ENCODE measurements at regions not wholly inside any gene's neighbourhood (a gene's known extent, or its start where the extent isn't known, plus 50 kb on each side); places are given as distances from the start of the nearest gene placed in this dataset.
"Not testable (repeated sequence)": the region's sequence is repeated elsewhere in the genome, so short reads cannot be mapped to it uniquely, and the experiment has no call there.

DNA sequence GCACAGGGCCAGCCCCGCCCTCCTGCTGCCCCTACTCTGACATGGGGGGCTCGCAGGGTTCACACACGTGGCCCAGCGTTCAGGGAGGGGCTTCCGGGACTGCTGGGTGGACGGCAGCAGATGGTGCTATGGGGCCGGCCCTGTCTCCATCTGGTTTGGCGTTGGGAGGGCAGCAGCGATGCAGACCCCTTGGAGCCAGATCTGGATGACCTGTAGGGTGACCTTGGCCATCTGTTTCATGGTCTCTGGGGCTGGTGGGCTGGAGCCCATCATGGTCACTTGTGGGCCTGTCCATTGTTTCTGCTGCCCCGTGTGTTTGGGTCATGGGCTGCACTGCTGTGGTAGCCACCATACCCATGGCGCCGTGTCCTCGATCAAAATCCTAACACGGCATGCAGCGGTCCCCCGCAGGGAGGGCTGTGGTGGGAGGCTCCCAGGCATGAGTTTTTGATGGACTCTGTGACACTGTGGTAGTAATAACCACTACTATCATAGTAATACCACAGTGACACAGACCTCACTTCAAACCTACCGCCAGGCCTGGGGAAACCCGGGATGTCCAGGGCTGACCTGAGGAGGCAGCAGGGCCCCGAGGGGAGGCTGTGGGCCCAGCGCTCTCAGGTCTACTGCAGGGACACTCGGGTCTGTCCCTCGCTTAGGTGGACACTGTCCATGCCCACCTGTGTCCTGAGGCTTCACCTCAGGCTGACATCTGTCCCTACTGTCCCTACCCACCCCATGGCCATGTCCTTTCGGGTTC, 359.4 kb downstream of the TMEM121 start:
- no peak for DNase-seq (ENCODE audit: extremely low read depth, low read depth)
- TF ChIP-seq, protein P1, sequence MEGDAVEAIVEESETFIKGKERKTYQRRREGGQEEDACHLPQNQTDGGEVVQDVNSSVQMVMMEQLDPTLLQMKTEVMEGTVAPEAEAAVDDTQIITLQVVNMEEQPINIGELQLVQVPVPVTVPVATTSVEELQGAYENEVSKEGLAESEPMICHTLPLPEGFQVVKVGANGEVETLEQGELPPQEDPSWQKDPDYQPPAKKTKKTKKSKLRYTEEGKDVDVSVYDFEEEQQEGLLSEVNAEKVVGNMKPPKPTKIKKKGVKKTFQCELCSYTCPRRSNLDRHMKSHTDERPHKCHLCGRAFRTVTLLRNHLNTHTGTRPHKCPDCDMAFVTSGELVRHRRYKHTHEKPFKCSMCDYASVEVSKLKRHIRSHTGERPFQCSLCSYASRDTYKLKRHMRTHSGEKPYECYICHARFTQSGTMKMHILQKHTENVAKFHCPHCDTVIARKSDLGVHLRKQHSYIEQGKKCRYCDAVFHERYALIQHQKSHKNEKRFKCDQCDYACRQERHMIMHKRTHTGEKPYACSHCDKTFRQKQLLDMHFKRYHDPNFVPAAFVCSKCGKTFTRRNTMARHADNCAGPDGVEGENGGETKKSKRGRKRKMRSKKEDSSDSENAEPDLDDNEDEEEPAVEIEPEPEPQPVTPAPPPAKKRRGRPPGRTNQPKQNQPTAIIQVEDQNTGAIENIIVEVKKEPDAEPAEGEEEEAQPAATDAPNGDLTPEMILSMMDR (IDR thresholded peaks at IDR 0.05; ENCODE audit: low read depth, low read length), result no peak

DNA sequence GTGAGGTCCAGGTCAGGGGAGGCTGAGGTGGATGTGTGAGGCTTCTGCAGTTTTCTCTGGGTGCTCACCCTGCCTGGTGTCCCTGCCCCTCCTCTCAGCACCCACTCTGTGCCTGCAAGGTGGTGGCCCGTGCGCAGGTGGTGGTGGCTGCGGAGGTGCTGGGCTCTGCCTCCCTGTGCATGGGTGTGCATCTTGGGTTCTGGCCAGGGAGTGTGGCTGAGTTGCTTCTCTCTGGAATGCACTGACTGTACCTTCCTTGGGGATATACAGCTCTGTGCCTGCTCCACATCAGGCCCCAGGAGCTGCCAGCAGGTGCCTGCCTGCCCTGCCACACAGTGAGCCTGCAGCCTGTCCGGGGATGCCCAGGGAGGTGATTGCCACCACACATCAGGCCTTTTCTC, 360.4 kb downstream of the TMEM121 start:
- DNase-seq (ENCODE audit: extremely low read depth, low read depth), result not testable (repeated sequence)

DNA sequence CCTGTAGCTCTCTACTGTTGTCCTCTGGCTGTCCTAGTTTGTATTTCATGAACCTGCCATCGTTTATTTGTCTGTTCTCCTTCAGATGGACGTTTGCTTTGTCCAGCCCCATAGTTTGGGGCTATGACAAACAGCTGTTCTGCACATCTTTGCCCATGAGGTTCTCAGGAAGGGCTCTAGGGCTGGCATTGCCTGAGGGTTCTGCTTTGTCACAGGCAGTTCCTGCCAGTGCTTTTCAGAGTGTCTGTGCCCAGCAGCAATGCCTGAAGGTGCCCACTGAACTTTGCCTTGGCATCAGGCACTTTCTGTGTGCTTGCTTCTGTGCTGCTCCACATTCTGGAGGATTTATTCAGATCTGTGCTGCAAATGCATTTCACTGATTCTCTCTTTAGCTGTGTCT, 361.3 kb downstream of the TMEM121 start:
- DNase-seq (ENCODE audit: extremely low read depth, low read depth), result no peak
- TF ChIP-seq, protein P1 (IDR thresholded peaks at IDR 0.05; ENCODE audit: low read depth, low read length), result no peak

DNA sequence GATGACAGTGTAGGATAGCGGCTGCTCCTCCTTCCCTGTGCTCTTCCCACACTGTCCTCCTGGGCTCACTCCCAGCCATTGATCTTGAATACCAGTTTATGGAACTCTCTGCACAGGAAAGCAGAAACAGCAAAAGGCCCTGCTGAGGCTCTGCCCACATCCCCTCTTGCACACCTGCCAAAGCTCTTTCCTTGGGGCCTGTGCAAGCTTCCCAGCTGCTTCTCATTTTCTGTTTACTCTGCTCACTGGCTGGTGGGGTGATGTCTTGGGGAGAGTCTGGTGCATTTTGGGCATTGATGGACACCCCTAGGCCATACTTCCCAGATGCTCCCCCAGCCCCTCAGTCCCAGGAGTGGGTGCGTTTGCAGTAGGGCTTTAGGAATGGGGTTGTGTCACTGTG, 361.8 kb downstream of the TMEM121 start:
- TF ChIP-seq, protein P1 (IDR thresholded peaks at IDR 0.05; ENCODE audit: low read depth, low read length), result no peak
- no peak for DNase-seq (ENCODE audit: extremely low read depth, low read depth)

- TF ChIP-seq, protein P1 (IDR thresholded peaks at IDR 0.05; ENCODE audit: low read depth, low read length), result no peak
- DNase-seq (ENCODE audit: extremely low read depth, low read depth), result no peak
Observed at GRCh38 chr14:105888784-105889665, 362.6 kb downstream of the TMEM121 start.

- TF ChIP-seq, protein P1 (IDR thresholded peaks at IDR 0.05; ENCODE audit: low read depth, low read length), result no peak
- no peak for DNase-seq (ENCODE audit: extremely low read depth, low read depth)
Observed at GRCh38 chr14:105889666-105890473, 363.5 kb downstream of the TMEM121 start.

DNA sequence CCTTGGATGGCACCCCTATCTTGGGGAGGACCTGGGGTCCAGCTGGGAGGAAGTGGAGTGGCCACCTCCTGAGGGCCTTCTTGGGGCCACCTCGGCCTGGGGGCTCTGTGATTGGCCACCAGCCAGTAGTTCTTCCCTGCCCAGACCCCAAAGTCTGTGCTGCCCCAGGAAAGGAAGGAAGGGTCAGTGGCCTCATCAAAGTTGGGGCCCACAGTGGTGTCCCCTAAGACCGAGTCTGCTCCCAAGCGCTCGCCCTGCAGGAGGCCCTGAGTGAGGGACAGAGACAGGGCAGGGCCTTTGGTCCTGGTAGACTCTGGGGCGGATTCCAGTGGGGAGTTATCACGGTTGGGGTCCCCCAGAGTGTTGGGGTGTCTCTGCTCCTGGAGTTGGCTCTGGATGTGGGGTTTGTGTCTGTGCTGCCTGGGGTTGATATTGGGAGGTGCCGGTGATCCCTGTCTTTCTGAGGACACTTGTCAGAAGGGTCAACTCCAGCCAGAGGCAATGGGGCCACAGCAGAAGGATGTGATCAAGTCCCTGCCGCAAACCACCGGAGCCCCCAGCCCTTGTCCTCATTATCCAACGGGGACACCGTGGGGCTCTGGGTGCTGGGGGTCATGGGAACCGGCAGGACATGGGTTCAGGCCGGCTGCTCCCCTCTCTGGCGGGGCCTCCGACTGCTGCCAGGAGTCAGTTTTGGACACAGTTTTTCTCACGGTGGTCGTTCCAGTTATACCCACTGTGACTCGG, 364.3 kb downstream of the TMEM121 start:
- TF ChIP-seq, protein P1 (IDR thresholded peaks at IDR 0.05; ENCODE audit: low read depth, low read length), result no peak
- DNase-seq (ENCODE audit: extremely low read depth, low read depth), result no peak
